COR-L47 (cell line): ENCODE measurements at regions not wholly inside any gene's neighbourhood (a gene's known extent, or its start where the extent isn't known, plus 50 kb on each side); places are given as distances from the start of the nearest gene placed in this dataset.

Experiments
- DNase-seq: peaks from one replicate; lab custom pipeline; 2025; lab: John Stamatoyannopoulos, UW

DNA sequence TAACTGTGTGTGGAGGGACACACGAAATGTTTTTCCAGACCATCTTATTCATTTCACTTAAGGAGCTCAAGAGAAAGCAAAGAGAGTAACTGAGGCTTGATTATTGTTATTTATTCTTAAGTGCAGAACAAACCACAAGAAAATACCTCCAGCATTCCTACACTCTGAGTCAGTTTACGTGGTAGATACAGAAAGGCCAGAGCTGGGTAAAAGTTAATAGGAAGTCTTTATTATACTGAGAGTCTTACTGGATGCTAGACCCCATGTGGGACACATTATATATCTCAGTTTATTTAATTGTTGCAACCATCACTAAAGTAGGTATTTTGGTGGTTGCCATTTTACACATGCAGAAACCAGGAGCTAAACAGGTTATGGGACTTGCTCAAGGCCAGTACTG is 261.4 kb upstream of the POU2AF2 start:
- DNase-seq: no peak

DNA sequence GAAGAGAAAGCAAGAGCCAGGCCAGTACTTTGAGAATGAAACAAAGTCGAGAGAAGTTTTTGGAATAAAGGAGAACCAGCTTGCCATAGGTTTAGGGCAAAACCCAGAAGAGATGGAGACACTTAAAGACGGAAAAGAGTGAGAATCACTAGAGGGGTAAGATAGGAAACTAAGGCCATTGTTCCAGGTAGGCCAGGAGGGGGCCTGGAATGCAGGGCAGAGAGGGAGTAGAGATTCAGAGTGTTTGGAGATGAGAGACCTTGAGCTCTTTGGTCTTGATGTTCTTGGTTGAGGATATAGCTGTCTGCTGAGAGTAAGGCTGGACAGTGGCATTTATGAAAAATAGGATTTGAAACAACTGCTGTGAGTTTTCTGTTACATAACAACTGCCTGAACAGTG is 263.3 kb upstream of the POU2AF2 start:
- DNase-seq: no peak

DNA sequence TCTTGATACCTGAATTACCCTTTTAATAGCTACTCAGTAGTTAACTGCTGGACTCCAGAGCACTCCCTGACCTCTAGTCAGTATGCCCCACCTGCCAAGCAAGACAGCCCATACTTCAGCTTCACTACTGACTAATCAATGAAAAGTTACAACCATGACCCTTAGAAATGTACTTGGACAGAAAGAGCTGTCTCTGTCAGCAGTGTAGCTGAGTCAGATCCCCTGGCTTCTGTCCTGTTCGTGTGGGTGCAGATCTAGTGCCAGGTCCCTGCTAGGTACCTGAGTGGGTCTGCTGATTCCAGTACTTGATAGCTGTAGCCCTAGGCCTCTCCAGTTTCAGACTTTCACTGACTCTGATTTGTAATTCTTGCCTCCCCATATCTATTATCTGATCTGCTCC is 265.8 kb upstream of the POU2AF2 start:
- DNase-seq: no peak

DNA sequence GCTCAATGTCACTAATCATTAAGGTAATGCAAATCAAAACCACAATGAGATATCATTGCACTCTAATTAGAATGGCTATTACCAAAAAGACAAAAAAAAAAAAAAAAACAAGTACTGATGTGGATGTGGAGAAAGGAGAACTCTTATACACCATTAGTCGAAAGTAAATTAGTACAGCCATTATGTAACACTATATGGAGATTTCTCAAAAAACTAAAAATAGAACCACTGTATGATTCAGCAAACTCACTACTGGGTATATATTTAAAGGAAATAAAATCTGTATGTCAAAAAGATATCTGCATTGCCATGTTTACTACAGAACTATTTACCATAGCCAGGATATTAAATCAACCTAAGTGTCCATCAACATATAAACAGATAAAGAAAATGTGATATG is 265.4 kb upstream of the ARHGAP20 start:
- DNase-seq: no peak

DNA sequence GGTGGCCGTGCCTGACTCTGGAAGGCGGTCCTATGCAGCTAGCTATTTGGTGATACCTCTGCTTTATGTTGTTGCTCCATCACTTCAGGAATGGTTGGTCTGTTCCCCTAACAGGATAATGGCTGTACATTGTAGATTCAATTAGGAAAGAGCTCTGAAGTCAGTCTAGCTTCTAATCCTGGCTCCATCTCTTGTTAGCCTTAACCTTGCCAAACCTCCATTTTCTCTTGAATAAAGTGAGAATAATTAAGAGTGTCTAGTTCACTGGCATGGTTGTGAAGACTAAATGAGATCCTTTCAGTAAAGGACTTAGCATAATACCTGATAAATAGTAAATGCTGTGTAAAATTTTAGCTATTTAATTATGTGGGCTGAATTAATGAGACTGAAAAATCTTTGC is 262.5 kb upstream of the ARHGAP20 start:
- DNase-seq: no peak

DNA sequence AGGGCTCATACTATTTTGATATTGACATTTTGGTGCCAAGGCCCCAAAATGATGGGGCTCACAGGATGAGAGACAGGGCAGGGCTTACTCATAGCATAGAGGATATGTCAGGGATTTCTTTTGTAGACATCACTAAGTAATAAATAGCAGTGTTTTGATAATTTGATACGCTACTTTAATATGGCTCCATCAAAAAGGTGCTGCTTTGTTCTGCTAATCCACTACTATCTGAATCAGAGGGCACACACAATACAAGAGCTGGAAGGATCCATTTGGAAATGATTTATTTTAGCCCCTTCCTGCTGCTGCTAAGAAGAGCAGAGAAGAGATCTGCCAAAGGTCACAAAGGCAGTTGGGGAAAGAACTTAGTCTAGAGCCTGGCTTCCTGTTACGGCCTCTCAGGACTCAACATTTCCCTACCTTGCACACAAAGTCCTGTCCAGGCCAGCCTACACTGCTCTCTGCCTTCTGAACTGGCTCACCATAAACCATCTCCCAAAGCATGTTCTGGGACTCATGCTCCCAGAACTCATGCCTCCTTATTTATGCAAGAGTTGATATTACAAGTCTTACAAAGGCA is 261.3 kb upstream of the ARHGAP20 start:
- DNase-seq: no peak

DNA sequence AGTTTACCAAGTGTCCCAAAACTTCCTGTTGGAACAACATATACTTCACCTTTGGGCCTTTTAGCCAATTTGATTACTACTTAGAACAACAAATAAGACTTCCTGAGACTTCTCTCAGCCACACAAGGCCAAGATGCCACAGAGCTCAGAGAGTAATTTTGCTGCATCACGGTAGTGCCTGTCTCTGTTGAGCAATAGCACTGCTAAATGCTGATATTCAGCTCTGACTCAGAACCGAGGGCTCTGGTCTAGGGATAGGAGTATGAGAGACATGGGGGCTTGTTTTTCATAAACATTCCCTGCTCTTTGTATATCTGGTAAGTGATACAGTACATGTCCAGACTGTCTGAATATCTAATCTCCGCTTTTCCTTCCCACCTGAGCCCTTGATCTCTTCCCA is 260.4 kb upstream of the ARHGAP20 start:
- no peak for DNase-seq

DNA sequence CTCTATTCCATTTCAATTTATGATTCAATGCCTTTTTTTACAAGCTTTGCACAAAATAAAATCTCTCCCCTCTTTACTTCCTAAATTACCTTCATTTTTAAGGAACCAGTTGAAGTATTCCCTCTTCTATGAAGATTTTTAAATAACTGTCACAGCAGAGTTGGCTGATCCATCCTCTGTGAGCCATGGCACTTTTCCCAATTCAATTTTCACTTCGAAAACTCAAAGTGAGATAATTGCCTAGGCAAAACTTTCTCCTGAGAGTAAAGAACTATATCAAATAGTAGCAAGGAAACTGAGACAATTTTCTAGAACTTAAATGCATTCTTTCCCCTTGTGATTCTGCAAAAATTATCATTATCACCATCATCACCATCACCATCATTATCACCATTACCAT is 259.9 kb upstream of the ARHGAP20 start:
- no peak for DNase-seq

DNA sequence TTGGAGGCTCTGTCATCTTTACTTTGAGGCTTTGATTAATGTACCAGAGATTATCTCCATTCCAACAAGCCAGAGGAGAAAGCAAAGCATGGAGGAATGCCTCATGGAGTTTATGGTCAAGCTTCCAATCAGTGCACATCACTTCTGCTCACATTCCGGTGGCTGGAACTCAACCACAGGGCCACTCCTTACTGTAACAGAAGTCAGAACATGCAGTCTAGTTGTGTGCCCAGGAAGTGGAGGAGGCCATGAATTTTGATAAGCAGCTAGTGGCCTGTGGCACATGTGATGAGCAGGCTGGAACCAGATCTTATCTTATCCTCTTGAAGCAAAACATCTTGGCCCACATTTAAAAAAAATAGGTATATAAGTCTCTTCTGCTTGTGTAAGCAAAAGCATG is 258.9 kb upstream of the ARHGAP20 start:
- no peak for DNase-seq

DNA sequence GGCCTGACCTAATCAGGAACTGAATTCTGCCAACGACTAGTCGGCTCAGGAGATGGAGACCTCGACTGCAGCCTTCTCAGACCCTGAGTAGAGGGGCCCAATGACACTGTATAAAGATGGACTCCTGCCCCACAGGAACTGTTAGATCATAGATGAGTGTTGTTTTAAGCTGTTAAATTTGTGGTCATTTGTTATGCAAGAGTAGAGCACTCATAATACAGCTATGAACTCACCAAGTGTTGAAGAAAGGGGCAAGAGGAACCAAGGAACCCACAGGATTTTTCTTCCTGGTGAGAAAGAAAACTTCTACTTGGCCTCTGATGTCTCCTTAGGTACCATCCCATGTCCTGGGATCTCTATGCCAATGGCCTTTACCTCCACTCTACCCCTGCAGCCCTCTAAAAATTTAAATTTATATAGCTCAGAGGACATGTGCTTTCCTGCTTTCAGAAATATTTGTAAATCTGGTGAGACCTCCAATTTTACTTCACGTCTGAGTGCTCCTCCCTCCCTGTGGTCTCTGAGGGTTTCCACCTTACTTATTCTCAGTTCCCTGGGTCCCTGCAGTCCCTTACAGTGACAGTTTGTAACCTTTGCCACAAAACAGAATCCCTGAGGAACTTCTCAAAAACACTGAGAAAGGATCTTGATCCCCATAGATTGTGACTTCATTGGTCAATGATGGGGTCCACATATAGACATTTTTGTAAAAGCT is 256.3 kb upstream of the ARHGAP20 start:
- DNase-seq: no peak

DNA sequence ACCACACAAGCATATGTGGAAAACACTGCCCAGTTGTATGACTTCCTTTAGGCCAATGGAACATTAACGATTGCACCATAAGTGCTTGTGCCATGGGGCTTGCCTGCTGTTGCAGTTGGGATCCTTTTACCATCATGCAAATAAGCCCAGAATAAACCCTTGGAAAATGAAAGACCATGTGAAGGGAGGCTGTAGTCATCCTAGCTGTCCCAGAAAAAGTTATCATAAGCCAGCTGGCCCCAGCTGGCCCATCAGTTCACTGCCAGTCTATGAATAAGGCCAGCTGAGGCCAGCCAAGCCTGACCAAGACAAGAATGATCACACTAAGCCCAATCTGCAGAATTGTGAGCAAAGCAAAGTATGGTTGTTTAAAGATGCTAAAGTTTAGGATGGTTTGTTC is 253.9 kb upstream of the ARHGAP20 start:
- no peak for DNase-seq

DNA sequence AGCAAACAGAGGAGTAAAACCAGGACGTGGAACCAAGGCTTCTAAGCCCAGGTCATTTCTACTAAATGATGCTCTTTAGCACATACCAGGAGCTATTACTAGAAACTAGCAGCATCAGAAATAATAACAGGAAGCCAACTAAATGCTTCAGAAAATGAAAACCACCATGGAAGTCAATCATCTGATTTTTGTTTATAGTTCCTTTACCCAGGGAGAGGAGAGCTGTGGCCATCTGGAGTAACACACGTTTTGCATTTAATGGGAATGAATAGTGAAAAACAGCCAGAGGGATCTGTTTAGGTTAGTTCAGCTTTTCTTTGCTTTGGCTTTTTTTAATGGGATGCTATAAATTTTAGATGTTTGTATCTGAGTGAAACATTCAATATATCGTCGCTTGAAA is 250.7 kb upstream of the ARHGAP20 start:
- DNase-seq: no peak

DNA sequence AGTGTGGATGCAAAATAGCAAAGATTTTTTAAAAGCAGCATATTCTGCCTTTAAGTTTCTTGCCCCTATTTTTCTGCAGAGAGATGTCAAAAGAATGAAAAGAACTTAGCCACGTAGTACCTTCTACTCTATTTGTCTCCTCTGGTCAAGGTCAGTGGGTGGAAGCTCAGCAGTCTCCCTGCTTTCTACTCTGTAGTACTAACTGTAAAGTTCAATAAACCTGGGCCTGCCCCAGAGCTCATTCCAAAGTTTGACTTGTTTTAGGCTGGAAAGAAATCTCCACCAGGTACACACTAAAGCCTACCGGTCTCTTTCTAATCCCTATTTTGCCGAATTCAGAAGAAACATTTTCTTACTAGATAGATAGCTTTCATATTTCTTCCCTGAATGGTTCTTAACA is 247.9 kb upstream of the ARHGAP20 start:
- DNase-seq: no peak

DNA sequence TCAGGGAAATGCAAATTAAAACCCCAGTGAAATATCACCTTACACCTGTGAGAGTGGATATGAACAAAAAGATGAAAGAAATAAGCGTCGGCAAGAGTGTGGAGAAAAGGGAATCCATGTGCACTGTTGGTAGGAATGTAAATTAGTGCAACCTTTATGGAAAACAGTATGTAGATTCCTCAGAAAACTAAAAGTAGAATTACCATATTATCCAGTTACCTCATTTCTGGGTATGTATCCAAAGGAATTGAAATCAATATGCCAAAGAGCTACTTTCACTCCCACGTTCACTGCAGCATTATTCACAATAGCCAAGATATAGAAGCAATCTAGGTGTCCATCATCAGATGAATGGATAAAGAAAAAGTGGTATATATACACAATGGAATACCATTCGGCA is 246.0 kb upstream of the ARHGAP20 start:
- DNase-seq: no peak

DNA sequence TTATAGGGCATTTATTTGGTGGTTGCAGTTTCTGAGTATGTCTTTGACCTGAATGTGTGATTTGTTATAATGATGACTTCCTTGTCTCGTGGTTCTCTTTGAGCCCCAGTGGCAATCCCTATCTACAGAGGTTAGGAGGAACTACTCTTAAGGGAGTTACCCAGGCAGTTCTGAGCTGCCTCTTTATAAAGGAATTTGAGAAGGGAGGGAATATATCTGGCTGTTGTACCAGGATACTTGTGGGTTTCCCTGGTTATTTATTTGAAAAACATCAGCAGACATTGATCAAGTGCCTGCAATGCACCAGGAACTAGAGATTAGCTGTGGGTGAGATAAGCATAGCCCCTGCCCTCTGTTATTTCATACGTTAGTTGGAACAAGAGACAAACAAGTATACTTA is 243.5 kb upstream of the ARHGAP20 start:
- DNase-seq: no peak

DNA sequence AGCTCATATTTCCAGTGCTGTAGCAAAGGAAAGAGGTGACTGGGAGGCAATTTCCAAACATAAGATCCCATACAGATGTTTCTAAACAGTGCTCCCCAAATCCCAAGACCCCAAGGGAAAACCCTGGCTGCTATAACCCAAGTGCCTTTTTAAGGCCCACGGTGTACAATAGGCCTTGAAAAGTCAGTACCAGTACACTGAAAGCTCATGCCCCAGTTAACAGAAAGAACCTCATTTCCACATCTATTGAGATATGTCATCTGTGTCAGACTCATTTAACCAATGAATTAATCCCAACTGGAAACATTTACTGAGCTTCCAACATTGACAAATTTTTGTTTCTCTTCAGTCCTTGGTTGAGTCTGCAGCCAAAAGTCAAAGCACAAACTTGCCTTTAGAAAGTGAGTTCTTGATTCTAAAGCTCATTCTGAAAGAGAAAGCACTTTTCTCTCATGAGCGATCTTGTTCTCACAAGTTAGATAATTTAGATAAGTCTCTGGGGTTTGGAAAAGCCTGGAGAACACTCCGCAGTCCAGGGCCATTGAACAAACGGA is 239.8 kb upstream of the ARHGAP20 start:
- DNase-seq: no peak

DNA sequence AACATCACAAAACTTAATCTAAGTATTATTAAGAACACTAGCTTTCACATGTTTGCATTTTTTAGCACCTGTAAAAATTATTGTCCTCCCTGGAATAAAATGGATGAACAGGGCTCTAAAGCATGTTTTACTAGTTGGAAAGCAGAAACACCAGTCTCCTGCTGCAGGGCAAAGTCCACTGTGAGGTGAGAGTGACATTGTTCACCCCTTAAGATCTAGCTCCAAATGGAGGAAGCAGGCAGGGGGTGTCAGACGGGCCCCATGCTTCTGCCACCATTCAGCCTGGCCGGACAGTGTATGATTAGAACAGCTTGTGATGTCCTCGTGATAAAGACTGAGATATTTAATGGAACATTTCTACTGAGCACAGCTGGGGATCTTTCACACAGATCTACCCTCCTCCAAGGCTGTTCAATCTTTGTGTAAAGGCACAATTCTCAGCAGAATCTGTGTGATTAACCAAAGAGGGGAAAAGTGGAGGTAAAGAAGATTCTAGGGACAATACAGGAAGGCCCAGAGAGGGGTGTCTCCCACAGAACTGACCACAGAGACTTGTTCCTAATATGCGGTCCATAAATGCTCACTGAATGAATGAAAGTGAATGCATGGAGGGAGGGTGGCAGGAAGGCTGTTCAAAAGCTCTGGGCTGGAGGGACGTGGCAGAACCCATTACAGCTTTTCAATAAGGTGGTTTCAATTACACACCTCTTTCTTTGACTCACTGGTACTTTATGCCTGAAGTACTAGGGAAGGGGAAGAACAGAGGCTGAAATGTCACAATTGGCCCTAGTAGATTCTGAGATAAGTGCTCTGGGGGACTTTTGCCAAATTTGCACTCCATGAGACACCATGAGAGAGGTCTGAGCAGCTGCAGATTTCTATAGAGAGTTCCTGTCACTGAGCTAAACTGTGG is 239.1 kb upstream of the ARHGAP20 start:
- DNase-seq: no peak

DNA sequence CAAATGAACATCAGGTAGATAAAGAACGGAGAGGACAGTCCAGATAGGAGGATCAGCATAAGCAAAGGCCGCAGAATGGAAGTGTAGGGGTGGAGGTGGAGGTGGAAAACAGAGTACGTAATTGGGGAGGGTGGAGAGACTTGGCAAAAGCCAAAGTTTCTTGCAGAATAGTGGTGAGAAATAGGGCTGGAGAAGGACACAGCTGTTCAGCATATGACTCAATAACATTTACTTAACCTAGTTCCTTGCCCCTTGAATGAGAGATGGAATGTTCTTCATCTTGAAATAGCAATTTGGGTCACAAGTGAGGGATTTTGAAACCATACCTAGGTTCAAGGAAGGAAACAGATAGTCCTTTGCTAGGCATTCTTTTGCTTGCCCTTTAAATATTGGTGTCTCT is 235.9 kb upstream of the ARHGAP20 start:
- no peak for DNase-seq

DNA sequence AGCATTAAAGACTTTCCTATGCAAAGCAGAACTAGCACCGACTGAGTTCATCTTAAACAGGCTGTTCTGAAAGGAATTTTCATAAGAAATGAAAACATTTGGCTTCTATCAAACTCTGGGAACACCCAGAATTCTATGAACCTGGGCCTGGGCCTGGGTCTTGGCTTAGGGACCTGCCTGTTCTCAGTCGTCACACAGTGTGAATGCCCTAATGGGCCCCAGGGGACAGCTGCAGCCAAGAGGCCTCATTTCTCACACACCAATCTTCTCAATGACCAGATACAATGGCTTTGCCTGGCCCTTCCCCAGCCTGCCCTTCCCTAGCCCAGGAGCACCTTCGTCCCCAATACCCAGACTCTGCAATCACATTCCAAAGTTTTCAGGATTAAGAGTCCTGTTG is 234.9 kb upstream of the ARHGAP20 start:
- DNase-seq: no peak

DNA sequence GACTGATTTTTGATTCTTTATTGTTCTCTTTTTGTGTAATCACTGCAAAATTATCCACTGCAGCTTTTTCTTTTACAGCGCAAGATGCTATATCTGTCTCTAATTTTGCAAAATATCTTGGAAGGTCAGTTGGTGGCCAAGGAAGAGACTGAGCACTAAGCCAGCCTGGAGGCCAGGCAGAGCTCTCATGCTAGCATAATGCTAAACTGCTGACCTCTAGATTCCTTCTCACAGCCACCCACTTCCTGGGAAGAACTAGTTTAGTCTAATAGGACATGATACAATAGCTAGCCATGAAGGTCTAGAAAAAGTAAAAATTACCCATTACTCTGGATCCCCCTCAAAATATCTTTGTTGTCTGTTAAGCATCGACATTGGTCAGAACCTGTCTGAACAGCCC is 227.2 kb upstream of the ARHGAP20 start:
- no peak for DNase-seq

DNA sequence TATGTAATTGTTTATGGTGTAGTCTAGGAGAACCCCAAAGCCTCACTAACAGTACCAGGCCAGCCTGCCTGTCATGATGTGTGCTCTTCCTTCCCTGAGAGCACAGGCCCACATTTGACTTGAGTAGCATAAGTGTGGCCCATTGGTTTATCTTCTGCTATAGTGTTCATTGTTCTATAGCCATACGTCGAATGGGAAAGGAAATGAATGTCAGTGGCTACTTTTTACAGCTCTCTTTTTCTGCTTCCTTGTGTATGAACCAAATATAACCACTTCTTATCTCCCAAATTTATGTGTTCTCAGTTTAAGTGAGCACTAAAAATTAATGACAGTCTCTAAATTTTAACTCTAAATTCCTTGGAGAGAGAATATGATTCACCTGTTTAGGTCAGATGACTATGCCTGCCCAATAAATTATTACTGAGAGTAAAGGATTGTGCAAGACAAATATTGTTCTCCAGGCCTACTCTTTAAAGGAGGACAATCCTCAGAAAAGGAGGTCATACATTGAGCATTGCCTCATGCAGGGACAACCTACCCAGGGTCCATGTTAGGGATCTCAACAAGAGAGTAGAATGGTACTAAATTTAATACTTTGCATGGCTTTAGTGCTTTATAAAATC is 222.9 kb upstream of the ARHGAP20 start:
- DNase-seq: no peak

DNA sequence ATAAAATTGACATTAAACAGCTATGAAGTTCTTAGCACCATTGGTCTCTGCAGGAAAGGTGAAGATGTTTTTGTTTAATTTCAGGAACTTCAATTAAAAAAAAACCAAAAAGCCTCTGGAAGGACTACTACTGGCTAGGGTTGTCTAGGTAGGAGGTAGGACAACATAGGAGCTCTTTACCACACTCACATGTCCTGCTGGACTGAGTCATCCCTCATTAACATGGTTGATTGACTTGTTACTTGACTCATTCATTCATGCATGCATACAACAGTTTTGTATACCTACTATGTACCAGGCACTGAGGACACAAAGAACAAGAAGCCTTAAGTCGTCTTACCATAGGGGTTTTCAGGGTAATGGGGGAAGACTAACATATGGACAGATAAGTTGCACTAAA is 216.9 kb upstream of the ARHGAP20 start:
- DNase-seq: no peak
